Left ventricle myocardium superior (tissue), 1 donor: ENCODE measurements at regions not wholly inside any gene's neighbourhood (a gene's known extent, or its start where the extent isn't known, plus 50 kb on each side); places are given as distances from the start of the nearest gene placed in this dataset.
A peak's percentile ranks its signal among the peaks of the same experiment; 100 is the strongest.
"Not testable (repeated sequence)": the region's sequence is repeated elsewhere in the genome, so short reads cannot be mapped to it uniquely, and the experiment has no call there.

Experiments
- ATAC-seq: fragments of 200-7000 bp; cut with Tn5 transposase; one replicate; pipeline ENCODE4 v1.9.1; 2020; ENCODE audit warnings: mild to moderate bottlenecking, moderate library complexity
- DNase-seq: peaks from one replicate; pipeline ENCODE4 v3.0.0-alpha.2; 2020
- intact Hi-C: fragments of 100-400 bp; cut with micrococcal nuclease; formaldehyde crosslinking; loops from one replicate; pipeline ENCODE4 v1.11.0; 2022
- donor health status: DM: no; HTN: yes; CAD: no; lungs with severe emphysema.

DNA sequence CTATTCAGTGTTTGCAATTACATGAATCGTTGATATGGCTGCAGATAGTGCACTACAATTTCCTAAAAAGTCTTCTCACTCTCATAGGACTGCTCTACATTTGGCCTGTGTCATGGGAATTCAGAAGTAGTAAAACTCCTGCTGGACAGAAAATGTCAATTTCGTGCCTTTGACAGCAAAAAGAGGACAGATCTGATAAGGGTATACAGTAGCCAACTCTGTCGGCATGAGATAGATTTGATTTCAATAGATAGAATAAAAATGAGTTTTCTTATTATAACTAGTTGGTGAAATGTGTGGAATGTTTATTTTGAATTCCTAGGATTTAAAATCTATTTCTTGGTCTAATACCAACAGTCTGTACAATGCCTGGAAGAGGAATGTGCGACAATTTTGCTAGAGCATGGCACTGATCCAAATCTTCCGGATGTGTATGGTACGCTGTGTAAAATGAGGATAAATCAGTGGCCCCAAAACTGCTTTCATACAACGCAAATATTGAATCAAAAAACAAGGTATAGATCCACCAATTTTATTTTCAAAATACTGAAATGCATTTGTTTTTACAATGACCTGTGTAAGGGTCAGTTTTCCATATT, 133.5 kb upstream of the CDK13 start:
- ATAC-seq (no peak), DNase-seq (no peak)
- intact Hi-C loops = no loop called here

- DNase-seq (no peak), ATAC-seq (no peak)
- intact Hi-C loops = no loop called here
Measured at GRCh38 chr7:39819514-39819913, 130.5 kb upstream of the CDK13 start.

GRCh38 chr7:39824456-39825200, 125.4 kb upstream of the CDK13 start:
- ATAC-seq (no peak), DNase-seq (no peak)
- intact Hi-C loops = no loop called here

GRCh38 chr7:39825401-39825980, 124.6 kb upstream of the CDK13 start:
- intact Hi-C loops = no loop called here
- no peak for ATAC-seq
- no peak for DNase-seq

- no peak for DNase-seq
Measured at GRCh38 chr7:39826166-39826565, 123.9 kb upstream of the CDK13 start.

GRCh38 chr7:39827571-39827970, 122.5 kb upstream of the CDK13 start:
- intact Hi-C loops = no loop called here
- no peak for ATAC-seq
- no peak for DNase-seq

More at GRCh38 chr7:39826166-39826565, 123.9 kb upstream of the CDK13 start:
- ATAC-seq = no peak
- intact Hi-C loops = no loop called here

GRCh38 chr7:39829028-39829427, 121.0 kb upstream of the CDK13 start:
- intact Hi-C loops = no loop called here
- DNase-seq (no peak), ATAC-seq (no peak)

DNA sequence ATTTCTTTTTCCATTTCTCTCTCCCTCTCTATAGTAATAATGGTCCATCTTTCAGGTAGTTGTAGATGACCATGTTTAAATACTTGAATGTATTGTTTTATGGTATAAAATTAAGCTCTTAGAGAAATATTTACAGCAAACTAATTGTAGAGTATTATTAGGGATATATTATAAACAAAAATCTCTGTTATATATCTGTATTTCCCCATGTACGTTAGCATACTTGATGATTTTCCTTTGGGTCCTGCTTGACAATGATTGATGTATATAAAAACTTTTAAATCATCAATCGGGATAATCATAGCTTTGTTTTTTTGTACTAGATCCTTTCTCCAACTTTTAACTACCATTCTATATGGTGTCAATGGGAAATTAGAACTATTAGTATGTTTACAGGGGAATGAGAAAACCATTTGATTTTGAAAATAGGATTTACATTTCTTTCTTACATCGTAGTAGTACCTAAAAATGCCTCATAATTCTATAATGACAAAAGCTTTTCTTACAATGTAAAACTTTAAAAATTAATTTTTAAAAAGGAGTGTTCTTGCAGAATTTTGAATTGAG, 117.5 kb upstream of the CDK13 start:
- ATAC-seq = no peak
- DNase-seq = no peak
- intact Hi-C loops = no loop called here

GRCh38 chr7:39833180-39833799, 116.8 kb upstream of the CDK13 start:
- ATAC-seq = peak; percentile 94
- intact Hi-C loops = not testable (repeated sequence)
- DNase-seq = peak; percentile 74

- intact Hi-C loops, DNase-seq, ATAC-seq: not testable (repeated sequence)
Measured at GRCh38 chr7:39833865-39834634, 116.0 kb upstream of the CDK13 start.

GRCh38 chr7:39838326-39838725, 111.7 kb upstream of the CDK13 start:
- ATAC-seq (peak; percentile 27), DNase-seq (no peak)
- intact Hi-C loops = no loop called here

DNA sequence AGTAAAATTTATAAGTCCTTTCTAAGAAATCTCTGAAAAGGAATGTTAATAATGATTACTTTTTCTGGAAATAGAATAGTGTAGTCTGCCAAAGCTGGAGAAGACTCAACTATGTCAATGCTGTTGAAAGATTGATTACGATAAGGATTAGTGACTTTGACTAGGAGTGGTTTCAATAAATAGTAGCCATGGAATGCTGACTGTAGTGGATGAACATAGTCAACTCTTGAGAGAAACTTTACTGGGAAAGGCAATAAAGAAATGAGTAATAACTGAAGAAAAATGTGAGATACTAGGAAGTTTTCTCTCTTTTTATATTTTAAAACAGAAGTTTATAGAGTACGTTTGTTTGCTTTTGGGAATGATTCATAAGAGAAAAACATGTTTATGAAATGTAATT, 105.0 kb upstream of the CDK13 start:
- ATAC-seq (no peak), DNase-seq (no peak)
- intact Hi-C loops = no loop called here

GRCh38 chr7:39847227-39847626, 102.8 kb upstream of the CDK13 start:
- DNase-seq (no peak), ATAC-seq (no peak)
- intact Hi-C loops = no loop called here

DNA sequence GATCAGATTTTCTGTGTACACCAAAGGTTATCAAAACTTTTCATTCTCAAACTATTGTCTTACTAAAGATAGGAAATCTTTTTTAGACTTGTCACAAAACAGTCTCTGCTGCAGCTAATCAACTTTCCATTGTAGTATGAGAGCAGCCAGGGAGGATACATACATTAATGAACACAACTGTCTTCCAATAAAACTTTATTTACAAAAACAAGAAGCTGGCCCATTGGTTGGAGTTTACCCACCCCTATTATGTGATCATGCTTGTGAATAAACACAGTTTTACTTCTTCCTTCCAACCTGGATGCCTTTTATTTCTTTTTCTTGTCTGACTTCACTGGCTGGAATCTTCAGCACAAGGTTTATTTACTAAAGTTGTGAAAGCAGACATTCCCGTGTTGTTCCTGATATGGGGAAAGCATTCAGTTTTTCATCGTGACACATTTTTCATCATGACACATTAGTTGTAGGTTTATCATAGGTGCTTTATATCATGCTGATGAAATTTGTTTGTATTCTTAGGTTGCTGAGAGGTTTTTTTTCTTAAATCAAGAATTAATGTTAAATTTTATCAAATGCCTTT, 98.5 kb upstream of the CDK13 start:
- intact Hi-C loops = no loop called here
- DNase-seq (no peak), ATAC-seq (no peak)

- intact Hi-C loops = not testable (repeated sequence)
- ATAC-seq = peak; percentile 73
Measured at GRCh38 chr7:39854616-39855324, 95.3 kb upstream of the CDK13 start.

GRCh38 chr7:39855325-39855674, 94.8 kb upstream of the CDK13 start:
- no peak for ATAC-seq
- intact Hi-C loops = no loop called here
- no peak for DNase-seq

More at GRCh38 chr7:39854616-39855324, 95.3 kb upstream of the CDK13 start:
- DNase-seq = not testable (repeated sequence)

GRCh38 chr7:39863675-39864322, 86.3 kb upstream of the CDK13 start:
- DNase-seq, ATAC-seq, intact Hi-C loops: not testable (repeated sequence)
